Endothelial cell of umbilical vein (primary cell): ENCODE measurements at regions not wholly inside any gene's neighbourhood (a gene's known extent, or its start where the extent isn't known, plus 50 kb on each side); places are given as distances from the start of the nearest gene placed in this dataset.

Experiments used
- BruUV-seq: library from RNA; stranded (reverse); fragments of 400-500 nt; replicated peaks from 2 replicates; lab custom pipeline; 2021; lab: Mats Ljungman, UMichigan
- CTCF ChIA-PET: fragments of 300-600, 350-600 bp; sonication (Branson Sonifier 250); formaldehyde crosslinking; loops from one replicate; lab custom pipeline; 2021; ENCODE audit warnings: antibody characterized with exemption, inconsistent platforms; lab: Charles Lee
- POLR2A ChIA-PET: fragments of 300-600, 350-600 bp; sonication (Branson Sonifier 250); formaldehyde crosslinking; loops from one replicate; lab custom pipeline; 2021; ENCODE audit warnings: antibody characterized with exemption, inconsistent platforms; lab: Charles Lee
- DNase-seq: peaks from one replicate; pipeline ENCODE4 v3.0.0-alpha.2; 2011; ENCODE audit warnings: low read depth, low spot score
- FAIRE-seq: peaks from 2 replicates; lab custom pipeline; 2011; peaks lifted over from hg19 to GRCh38; lab: Jason Lieb, UNC
- H2AFZ ChIP-seq: 2 replicates; pipeline ENCODE4 v1.6.0; 2012; ENCODE audit warnings: low read depth, low read length, control low read depth, inconsistent platforms
- H3K27ac ChIP-seq: 2 replicates; pipeline ENCODE4 v1.5.1; 2011; ENCODE audit warnings: low read depth, mild to moderate bottlenecking, control low read depth, low read length, moderate library complexity; ENCODE audit not compliant: insufficient read depth
- H3K27me3 ChIP-seq, 2 experiments: 2 replicates each; pipeline versions ENCODE4 v1.6.0 to v1.6.1; 2011; ENCODE audit warnings: low read length in 2 of 2, mixed read lengths in 1 of 2; ENCODE audit not compliant: control insufficient read depth in 2 of 2, insufficient read depth in 2 of 2
- H3K36me3 ChIP-seq, 2 experiments: 2 replicates in 1 of 2; 3 replicates in 1 of 2; pipeline ENCODE4 v1.5.1; 2011; ENCODE audit warnings: low read length in 2 of 2, mild to moderate bottlenecking in 1 of 2, moderate library complexity in 1 of 2; ENCODE audit not compliant: control insufficient read depth in 2 of 2, insufficient read depth in 2 of 2; ENCODE audit errors: extremely low read depth in 1 of 2
- H3K4me1 ChIP-seq: 3 replicates; pipeline ENCODE4 v1.5.1; 2011; ENCODE audit warnings: mild to moderate bottlenecking, low read length; ENCODE audit not compliant: control insufficient read depth, insufficient read depth; ENCODE audit errors: extremely low read depth
- H3K4me2 ChIP-seq: 2 replicates; pipeline ENCODE4 v1.6.1; 2011; ENCODE audit warnings: low read length, control low read depth, mixed read lengths; ENCODE audit not compliant: insufficient read depth
- H3K4me3 ChIP-seq, 3 experiments: fragments of 200-600 bp in 1 of 3; sonication (generic), shearing (Covaris generic) in 1 of 3; replicated peaks in 1 of 3; 2 replicates each; pipeline ENCODE4 v1.5.1; 2011 to 2016; ENCODE audit warnings: control low read depth in 3 of 3, low read length in 3 of 3, mild to moderate bottlenecking in 2 of 3, inconsistent platforms in 1 of 3, low read depth in 1 of 3, moderate library complexity in 1 of 3; ENCODE audit not compliant: insufficient read depth in 1 of 3
- H3K79me2 ChIP-seq: 2 replicates; pipeline ENCODE4 v1.6.0; 2012; ENCODE audit warnings: low read length, inconsistent platforms; ENCODE audit not compliant: control insufficient read depth, insufficient read depth
- H3K9ac ChIP-seq: replicated peaks from 2 replicates; pipeline ENCODE3; 2011; ENCODE audit warnings: low read length, control low read depth; ENCODE audit not compliant: insufficient read depth; ENCODE audit errors: extremely low read depth
- H3K9me1 ChIP-seq: replicated peaks from 3 replicates; pipeline ENCODE4 v1.6.0; 2011; ENCODE audit warnings: mild to moderate bottlenecking, low read length; ENCODE audit not compliant: control insufficient read depth, insufficient read depth; ENCODE audit errors: extremely low read depth
- H3K9me3 ChIP-seq: replicated peaks from 2 replicates; pipeline ENCODE4 v1.5.1; 2012; ENCODE audit warnings: low read length, inconsistent platforms; ENCODE audit not compliant: control insufficient read depth, insufficient read depth
- H4K20me1 ChIP-seq: replicated peaks from 2 replicates; pipeline ENCODE3; 2011; ENCODE audit warnings: mild to moderate bottlenecking, low read length; ENCODE audit not compliant: control insufficient read depth, insufficient read depth; ENCODE audit errors: extremely low read depth
- EZH2 ChIP-seq: IDR thresholded peaks from 2 replicates; pipeline ENCODE4 v1.6.1; 2012; ENCODE audit warnings: borderline replicate concordance, low read depth, mild to moderate bottlenecking, moderate library complexity, low read length, inconsistent platforms; ENCODE audit not compliant: severe bottlenecking
- FOS ChIP-seq: IDR thresholded peaks from 2 replicates; pipeline ENCODE4 v1.6.1; 2011; ENCODE audit warnings: mild to moderate bottlenecking, low read length, moderate library complexity, borderline replicate concordance; ENCODE audit not compliant: insufficient read depth
- GATA2 ChIP-seq: IDR thresholded peaks from 2 replicates; pipeline ENCODE4 v1.7.0; 2011; ENCODE audit warnings: low read depth, mild to moderate bottlenecking, moderate library complexity, mixed read lengths, low read length; ENCODE audit not compliant: insufficient read length, insufficient read depth
- JUN ChIP-seq: IDR thresholded peaks from 2 replicates; pipeline ENCODE4 v1.6.1; 2011; ENCODE audit warnings: borderline replicate concordance, low read depth; ENCODE audit not compliant: insufficient read length, insufficient read depth
- MYC ChIP-seq: IDR thresholded peaks from one replicate; pipeline ENCODE4 v1.6.1; 2011; ENCODE audit warnings: mild to moderate bottlenecking, low read depth, low read length
- POLR2A ChIP-seq: IDR thresholded peaks from 2 replicates; pipeline ENCODE4 v1.6.1; 2012; ENCODE audit warnings: low read depth, mild to moderate bottlenecking, control low read depth, low read length
- POLR2AphosphoS5 ChIP-seq: IDR thresholded peaks from 2 replicates; pipeline ENCODE4 v1.6.1; 2012; ENCODE audit warnings: low read depth, mild to moderate bottlenecking, control low read depth, low read length, moderate library complexity; ENCODE audit not compliant: insufficient read depth
- dilution Hi-C: fragments of 300-500 bp; cut with MboI; formaldehyde crosslinking; loops from one replicate; pipeline ENCODE4 v1.15.0; 2019; ENCODE audit warnings: low sequenced_read_pairs; ENCODE audit not compliant: extremely low pct_ligation_motif_present
- intact Hi-C: fragments of 100-400 bp; cut with micrococcal nuclease; formaldehyde crosslinking; loops from one replicate; pipeline ENCODE4 v1.10.0; 2022
- TF ChIP-seq, protein P1 (sequence below): IDR thresholded peaks from 2 replicates; pipeline ENCODE4 v1.6.1; 2011; ENCODE audit not compliant: insufficient read depth, insufficient read length
- TF ChIP-seq, protein P2 (sequence below), 2 donors: IDR thresholded peaks; 1 replicate in 1 of 2; 2 replicates in 1 of 2; pipeline ENCODE4 v1.5.1; 2011; ENCODE audit warnings: low read length in 2 of 2, mild to moderate bottlenecking in 2 of 2, moderate library complexity in 2 of 2, control low read depth in 1 of 2, inconsistent platforms in 1 of 2, low read depth in 1 of 2; ENCODE audit not compliant: insufficient read depth in 1 of 2; ENCODE audit errors: extremely low read depth in 1 of 2

DNA sequence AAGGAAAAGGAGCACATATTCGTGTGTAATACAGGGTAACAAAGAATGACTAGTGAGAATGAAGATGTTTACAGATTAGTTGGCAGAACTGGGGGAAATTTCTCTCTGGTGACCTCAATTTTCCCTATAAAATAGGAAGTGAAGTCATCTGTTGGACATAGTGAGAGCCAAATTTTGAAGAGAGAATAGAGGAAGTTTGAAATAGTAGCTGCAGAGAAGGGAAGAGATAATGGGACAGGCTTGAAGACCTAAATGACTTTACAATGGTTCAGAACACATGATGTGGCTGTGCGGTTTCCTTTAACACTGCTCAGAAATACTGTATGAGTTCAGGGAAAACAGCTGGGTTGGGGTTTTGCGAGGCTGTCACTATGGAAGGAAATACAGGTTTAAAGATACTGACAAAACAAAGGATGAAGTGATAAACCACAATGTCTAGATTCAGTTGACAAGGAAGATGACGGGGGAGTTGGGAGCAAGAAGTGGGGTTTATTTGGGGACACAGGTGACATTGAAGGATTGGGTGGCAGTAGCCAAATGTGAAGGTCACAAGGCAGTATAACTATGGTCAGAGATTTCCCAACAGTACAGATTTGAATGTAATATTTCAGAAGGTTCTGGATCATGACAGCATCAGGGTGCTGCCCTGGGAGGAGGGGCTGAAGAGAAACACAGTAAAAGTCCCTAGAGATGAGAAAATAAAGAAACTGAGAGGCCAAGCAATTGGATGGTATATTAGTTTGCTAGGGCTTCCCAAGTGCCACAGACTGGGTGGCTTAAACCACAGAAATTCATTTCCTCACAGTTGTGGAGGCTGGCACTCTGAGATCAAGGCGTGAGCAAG is 82.6 kb upstream of the TANK start:
- no TSS peak for BruUV-seq
- peak overlapping the region; percentile 99 for H3K27ac ChIP-seq
- no peak overlapping the region for H3K4me3 ChIP-seq
- no peaks in the 10 kb centered on the region for H3K27me3 ChIP-seq
- H3K4me2 ChIP-seq = peak overlapping the region; percentile 67
- FAIRE-seq = peak; percentile 83
- peak overlapping the region; percentile 64 for H2AFZ ChIP-seq
- H3K9me1 ChIP-seq = no peaks in the 10 kb centered on the region
- peaks cover 37% of the 10 kb centered on the region for H3K4me1 ChIP-seq
- H3K9me3 ChIP-seq = no peaks in the 10 kb centered on the region
- ChIA-PET CTCF (interaction anchor here (0.7 to 4.3 kb wide), 4 partner anchors 12 to 58 kb away, joined by 3 to 46 read pairs (median 8); no protein-coding TSS in a partner anchor), POLR2A (interaction anchor here (0.9 to 1.9 kb wide), 2 partner anchors 14 to 59 kb away, joined by 3 to 7 read pairs; no protein-coding TSS in a partner anchor)
- DNase-seq = peak; percentile 99
- intact Hi-C loops = loop anchor here (1.0 to 10.0 kb wide), 10 partner anchors 8 to 870 kb away; partner anchors contain the start of gene TANK
- no peaks in the 10 kb centered on the region for H3K79me2 ChIP-seq
- dilution Hi-C loops = no loop called here
- no peaks in the 10 kb centered on the region for H4K20me1 ChIP-seq
- no peaks in the 10 kb centered on the region for H3K36me3 ChIP-seq
- peak overlapping the region; percentile 87 for H3K9ac ChIP-seq
- TF ChIP-seq FOS (peak; percentile 87), JUN (peak; percentile 99), MYC (no peak), EZH2 (no peak), GATA2 (peak; percentile 95), POLR2AphosphoS5 (peak; percentile 65)

DNA sequence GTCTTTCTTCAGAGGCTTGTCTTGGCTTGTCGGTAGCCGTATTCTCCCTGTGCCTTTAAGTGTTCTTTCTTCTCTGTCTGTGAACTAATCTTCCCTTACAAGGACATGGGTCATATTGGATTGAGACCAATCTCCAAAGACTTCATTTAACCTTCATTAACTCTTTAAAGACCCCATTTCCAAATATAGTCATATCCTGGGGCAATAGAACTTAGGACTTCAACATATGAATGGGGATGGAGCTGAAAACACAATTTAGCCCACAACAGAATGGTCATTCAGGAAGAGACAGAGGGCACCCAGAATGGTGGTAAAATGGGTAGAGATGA is 82.1 kb upstream of the TANK start:
- peak overlapping the region; percentile 87 for H3K9ac ChIP-seq
- peaks cover 37% of the 10 kb centered on the region for H3K4me1 ChIP-seq
- ChIA-PET CTCF (no interaction called here), POLR2A (no interaction called here)
- TSS peak; percentile 79 for BruUV-seq
- peak overlapping the region; percentile 67 for H3K4me2 ChIP-seq
- H3K36me3 ChIP-seq = no peaks in the 10 kb centered on the region
- no peaks in the 10 kb centered on the region for H4K20me1 ChIP-seq
- no peaks in the 10 kb centered on the region for H3K9me3 ChIP-seq
- intact Hi-C loops = loop anchor here (5.0 to 10.0 kb wide), 3 partner anchors 663 to 871 kb away; no protein-coding TSS in a partner anchor
- FAIRE-seq = no peak
- TF ChIP-seq GATA2 = no peak
- TF ChIP-seq, protein P1, sequence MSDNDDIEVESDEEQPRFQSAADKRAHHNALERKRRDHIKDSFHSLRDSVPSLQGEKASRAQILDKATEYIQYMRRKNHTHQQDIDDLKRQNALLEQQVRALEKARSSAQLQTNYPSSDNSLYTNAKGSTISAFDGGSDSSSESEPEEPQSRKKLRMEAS = no peak
- no peak for TF ChIP-seq EZH2
- TF ChIP-seq POLR2A = no peak
- TF ChIP-seq, protein P2, sequence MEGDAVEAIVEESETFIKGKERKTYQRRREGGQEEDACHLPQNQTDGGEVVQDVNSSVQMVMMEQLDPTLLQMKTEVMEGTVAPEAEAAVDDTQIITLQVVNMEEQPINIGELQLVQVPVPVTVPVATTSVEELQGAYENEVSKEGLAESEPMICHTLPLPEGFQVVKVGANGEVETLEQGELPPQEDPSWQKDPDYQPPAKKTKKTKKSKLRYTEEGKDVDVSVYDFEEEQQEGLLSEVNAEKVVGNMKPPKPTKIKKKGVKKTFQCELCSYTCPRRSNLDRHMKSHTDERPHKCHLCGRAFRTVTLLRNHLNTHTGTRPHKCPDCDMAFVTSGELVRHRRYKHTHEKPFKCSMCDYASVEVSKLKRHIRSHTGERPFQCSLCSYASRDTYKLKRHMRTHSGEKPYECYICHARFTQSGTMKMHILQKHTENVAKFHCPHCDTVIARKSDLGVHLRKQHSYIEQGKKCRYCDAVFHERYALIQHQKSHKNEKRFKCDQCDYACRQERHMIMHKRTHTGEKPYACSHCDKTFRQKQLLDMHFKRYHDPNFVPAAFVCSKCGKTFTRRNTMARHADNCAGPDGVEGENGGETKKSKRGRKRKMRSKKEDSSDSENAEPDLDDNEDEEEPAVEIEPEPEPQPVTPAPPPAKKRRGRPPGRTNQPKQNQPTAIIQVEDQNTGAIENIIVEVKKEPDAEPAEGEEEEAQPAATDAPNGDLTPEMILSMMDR (IDR thresholded peaks at IDR 0.05; ENCODE audit: extremely low read depth in 1 of 2, insufficient read depth in 1 of 2, low read depth in 1 of 2, low read length in 2 of 2) = no peak
- TF ChIP-seq MYC = no peak
- TF ChIP-seq FOS = no peak
- TF ChIP-seq POLR2AphosphoS5 = no peak
- no peak for TF ChIP-seq JUN
- no peaks in the 10 kb centered on the region for H3K79me2 ChIP-seq
- H2AFZ ChIP-seq = peak overlapping the region; percentile 64
- no peaks in the 10 kb centered on the region for H3K27me3 ChIP-seq
- H3K9me1 ChIP-seq = no peaks in the 10 kb centered on the region
- dilution Hi-C loops = no loop called here
- DNase-seq = no peak
- peak overlapping the region; percentile 99 for H3K27ac ChIP-seq
- H3K4me3 ChIP-seq = no peak overlapping the region
